NCI-H2107 treated with DMSO at 0.1 percent for 48 hours (cell line): ENCODE measurements at regions not wholly inside any gene's neighbourhood (a gene's known extent, or its start where the extent isn't known, plus 50 kb on each side); places are given as distances from the start of the nearest gene placed in this dataset.

Source experiments
- DNase-seq: peaks from one replicate; lab custom pipeline; 2025; ENCODE audit not compliant: unreplicated experiment; lab: John Stamatoyannopoulos, UW

- no peak for DNase-seq
These were observed 170.4 kb downstream of the DAD1 start for GRCh38 chr14:22418631-22419030.

GRCh38 chr14:22417914-22418313 lies 171.1 kb downstream of the DAD1 start:
- no peak for DNase-seq

GRCh38 chr14:22416193-22416592 lies 172.8 kb downstream of the DAD1 start:
- DNase-seq = no peak

GRCh38 chr14:22415605-22415959 lies 173.4 kb downstream of the DAD1 start:
- DNase-seq = no peak

GRCh38 chr14:22414876-22415604 lies 174.0 kb downstream of the DAD1 start:
- DNase-seq = no peak

GRCh38 chr14:22412926-22413411 lies 176.1 kb downstream of the DAD1 start:
- DNase-seq = peak; percentile 88

- no peak for DNase-seq
These were observed 177.5 kb downstream of the DAD1 start for GRCh38 chr14:22411398-22412055.

GRCh38 chr14:22410497-22410896 lies 178.5 kb downstream of the DAD1 start:
- no peak for DNase-seq

- no peak for DNase-seq
These were observed 180.0 kb downstream of the DAD1 start for GRCh38 chr14:22409006-22409405.

- no peak for DNase-seq
These were observed 180.5 kb downstream of the DAD1 start for GRCh38 chr14:22408547-22408946.

- DNase-seq = no peak
These were observed 182.0 kb downstream of the DAD1 start for GRCh38 chr14:22407033-22407432.

- no peak for DNase-seq
These were observed 183.8 kb downstream of the DAD1 start for GRCh38 chr14:22405201-22405600.

- DNase-seq = no peak
These were observed 185.7 kb downstream of the DAD1 start for GRCh38 chr14:22403296-22403695.

- DNase-seq = no peak
These were observed 188.3 kb downstream of the DAD1 start for GRCh38 chr14:22400655-22401259.

GRCh38 chr14:22399776-22400175 lies 189.2 kb downstream of the DAD1 start:
- no peak for DNase-seq

GRCh38 chr14:22397221-22397737 lies 191.7 kb downstream of the DAD1 start:
- no peak for DNase-seq

GRCh38 chr14:22395803-22396202 lies 193.2 kb downstream of the DAD1 start:
- DNase-seq = no peak

GRCh38 chr14:22394616-22395015 lies 194.4 kb downstream of the DAD1 start:
- no peak for DNase-seq

- DNase-seq = no peak
These were observed 195.2 kb downstream of the DAD1 start for GRCh38 chr14:22393796-22394195.

GRCh38 chr14:22391908-22392565 lies 197.0 kb downstream of the DAD1 start:
- peak; percentile 81 for DNase-seq

GRCh38 chr14:22390824-22391461 lies 198.1 kb downstream of the DAD1 start:
- no peak for DNase-seq
